Tongue (tissue), 1 donor: ENCODE measurements at regions not wholly inside any gene's neighbourhood (a gene's known extent, or its start where the extent isn't known, plus 50 kb on each side); places are given as distances from the start of the nearest gene placed in this dataset.
A peak's percentile ranks its signal among the peaks of the same experiment; 100 is the strongest.

Source experiments
- DNase-seq: peaks from one replicate; pipeline ENCODE4 v3.0.0-alpha.2; 2015

DNA sequence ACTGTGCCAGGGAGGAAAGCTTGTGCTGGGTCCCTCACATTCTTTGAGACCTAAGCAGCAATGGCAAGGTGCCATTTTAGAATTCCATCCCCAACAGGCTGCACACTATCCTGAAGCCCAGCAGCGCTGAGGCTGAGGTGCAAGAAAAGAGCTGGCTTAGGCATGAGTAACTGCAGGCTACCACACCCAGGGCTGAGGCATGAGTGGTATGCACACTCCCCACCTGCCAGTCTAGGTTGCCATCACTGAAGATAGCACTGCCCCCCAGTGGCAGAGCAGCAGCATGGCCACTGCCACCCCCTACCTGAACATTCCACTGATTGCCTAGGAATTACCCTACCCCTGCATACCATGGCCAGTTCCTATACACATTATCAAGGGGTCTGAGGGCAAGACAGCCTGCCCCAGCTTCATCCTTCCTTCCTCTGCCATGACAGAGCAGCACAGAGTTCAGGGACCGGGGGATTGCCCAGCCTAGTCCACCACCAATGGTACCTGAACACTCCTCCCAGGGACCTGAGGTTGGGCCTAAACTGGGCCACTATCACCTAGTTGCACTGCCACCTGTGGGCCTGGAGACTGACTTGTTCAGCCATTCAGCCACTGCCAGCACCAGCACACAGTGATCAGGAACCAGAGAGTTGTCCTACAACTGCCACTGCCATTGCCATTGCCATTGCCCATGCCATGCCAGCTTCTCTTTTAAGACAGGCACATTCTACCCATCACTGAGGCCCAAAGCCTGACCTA is 129.8 kb downstream of the SATB1 start:
- peak; percentile 58 for DNase-seq

DNA sequence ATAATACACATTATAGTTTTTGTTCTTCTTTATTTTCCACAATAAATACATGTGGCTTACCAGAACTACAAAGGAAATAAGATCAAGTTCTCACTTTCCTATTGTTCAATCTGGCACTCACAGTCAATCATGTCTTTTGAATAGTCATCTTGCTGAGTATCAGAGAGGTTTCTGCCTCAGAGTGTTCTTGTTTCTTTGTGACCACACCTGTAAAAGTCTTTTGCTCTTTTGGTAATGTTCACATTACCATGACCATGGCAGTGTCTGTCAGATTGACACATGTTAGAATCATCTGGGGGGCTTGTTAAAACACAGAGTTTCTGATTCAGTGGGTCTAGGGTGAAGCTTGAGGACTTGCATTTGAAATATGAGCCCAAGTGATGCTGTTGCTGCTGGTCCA is 135.0 kb downstream of the SATB1 start:
- DNase-seq: no peak

GRCh38 chr3:18288243-18288642 is 136.9 kb downstream of the SATB1 start:
- DNase-seq: no peak

DNA sequence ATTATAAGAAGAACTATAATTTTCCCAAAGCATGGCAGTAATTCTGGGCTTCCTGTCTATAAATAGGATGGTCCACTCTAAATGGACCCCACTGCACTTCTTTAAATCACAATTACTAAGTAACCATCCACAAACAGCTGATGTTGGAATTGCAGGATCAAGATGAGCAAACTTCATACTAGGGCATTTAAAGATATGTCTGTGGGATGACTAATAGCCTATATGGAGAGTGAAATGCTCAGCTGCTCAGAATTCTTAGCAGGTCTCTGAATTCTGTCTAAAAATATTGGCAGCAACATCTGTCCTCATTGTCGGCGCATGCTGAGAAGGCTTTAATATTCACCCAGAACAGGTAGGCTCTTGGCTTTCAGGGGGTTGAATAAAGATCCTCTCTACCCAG is 140.4 kb downstream of the SATB1 start:
- peak; percentile 22 for DNase-seq

DNA sequence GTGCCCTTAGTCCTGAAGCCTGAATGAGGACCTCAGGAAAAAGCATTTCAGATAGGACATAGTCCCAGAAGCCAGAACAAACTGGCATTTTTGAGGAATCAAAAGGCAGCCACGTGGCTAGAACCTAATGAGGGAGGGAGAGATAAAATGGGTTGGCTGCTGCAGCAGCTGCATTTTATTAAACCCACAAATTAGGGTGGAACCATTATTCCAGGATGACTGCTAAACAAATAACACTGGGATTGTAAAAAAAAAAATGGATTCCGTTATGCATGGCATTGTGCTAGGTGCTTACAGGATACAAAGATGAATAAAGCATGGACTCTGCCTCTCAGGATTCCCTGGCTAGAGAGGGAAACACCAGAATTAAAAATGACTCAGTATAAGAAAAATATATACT is 141.5 kb downstream of the SATB1 start:
- DNase-seq: no peak

- no peak for DNase-seq
Measured at GRCh38 chr3:18282507-18282906, 142.6 kb downstream of the SATB1 start.

- no peak for DNase-seq
Measured at GRCh38 chr3:18279226-18279737, 145.9 kb downstream of the SATB1 start.

- DNase-seq: no peak
Measured at GRCh38 chr3:18264853-18265252, 160.3 kb downstream of the SATB1 start.

DNA sequence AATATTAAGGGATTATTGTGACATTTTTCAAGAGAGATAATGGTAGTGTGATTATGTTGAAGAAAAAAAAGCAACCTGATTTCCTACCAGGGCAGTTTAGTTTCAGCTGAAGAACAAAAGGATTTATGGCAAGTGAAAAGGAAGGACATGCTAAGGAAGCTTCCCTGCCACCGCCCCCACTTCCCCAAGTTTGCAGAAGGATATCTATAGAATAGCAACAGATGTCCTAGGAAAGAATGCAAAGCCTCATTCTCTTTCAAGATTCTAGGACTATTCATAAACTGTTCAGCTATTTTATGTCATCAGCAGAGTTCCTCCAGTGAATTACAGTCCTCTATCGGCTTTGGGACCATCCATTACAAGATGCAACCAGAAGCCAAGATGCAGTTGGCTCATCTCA is 160.8 kb downstream of the SATB1 start:
- peak; percentile 3 for DNase-seq

- no peak for DNase-seq
Measured at GRCh38 chr3:18258492-18258891, 166.6 kb downstream of the SATB1 start.

DNA sequence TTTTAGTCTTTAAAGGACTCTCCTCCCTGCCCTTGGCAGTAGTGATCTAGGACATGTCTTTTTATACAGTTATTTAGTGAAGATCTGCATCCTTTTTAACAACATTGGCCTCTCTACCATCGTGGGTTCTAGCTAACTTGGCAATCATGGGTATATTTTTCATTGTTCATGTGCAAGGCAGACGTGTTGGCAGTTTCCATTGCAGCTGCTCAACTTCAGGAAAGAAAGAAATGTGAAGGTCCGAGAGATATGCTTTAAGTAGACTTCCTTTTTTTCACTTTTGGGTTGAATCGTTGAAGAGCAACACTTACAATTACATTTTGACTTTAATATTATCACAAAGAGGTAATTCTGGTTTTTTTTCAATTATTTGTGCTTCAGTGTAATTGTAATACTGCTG is 172.6 kb downstream of the SATB1 start:
- DNase-seq: no peak

DNA sequence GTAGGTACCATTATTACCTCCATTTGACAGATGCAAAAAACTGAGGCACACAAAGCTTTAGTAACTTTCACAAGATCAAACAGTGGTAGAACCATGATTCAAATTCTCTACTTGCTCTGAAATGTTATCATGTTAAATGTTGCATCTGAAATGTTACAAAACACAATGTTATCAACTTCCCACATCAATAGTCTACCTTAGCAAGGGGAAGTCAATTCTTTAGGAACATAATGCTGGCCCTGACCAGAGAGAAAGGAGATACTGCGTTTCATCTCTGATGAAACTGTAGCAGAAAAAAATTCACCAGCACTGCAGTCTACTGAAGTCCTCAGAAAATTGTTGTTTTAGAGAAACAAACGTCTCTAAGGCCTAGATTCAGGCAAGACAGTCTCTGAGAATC is 174.1 kb downstream of the SATB1 start:
- no peak for DNase-seq

- no peak for DNase-seq
Measured at GRCh38 chr3:18249126-18249525, 176.0 kb downstream of the SATB1 start.

GRCh38 chr3:18247776-18248310 is 177.3 kb downstream of the SATB1 start:
- DNase-seq: no peak

DNA sequence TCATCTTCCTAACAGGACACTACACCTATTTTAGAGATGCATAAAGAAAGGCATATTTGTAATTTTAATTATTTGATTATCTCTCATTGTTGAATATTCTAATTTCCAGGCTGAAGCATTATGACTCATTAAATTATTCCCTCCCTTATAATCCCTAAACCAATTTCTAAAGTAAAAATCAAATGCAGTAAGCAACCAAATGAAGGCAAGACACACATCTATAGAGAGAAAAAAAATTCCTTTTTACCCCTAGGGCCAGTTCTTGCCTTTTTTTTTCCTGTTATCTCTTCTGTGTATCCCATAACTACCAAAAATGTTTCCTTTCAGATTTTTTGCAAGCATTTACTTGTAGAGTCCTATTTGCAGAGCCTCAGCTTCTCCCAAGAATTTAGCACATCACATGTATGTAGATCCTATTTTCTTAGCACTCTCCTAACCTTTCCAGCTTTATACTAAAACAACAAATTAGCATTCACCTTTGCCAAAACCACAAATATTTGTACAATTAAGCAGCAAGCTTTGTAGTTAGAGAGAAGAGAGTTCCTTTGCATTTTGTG is 177.9 kb downstream of the SATB1 start:
- no peak for DNase-seq

DNA sequence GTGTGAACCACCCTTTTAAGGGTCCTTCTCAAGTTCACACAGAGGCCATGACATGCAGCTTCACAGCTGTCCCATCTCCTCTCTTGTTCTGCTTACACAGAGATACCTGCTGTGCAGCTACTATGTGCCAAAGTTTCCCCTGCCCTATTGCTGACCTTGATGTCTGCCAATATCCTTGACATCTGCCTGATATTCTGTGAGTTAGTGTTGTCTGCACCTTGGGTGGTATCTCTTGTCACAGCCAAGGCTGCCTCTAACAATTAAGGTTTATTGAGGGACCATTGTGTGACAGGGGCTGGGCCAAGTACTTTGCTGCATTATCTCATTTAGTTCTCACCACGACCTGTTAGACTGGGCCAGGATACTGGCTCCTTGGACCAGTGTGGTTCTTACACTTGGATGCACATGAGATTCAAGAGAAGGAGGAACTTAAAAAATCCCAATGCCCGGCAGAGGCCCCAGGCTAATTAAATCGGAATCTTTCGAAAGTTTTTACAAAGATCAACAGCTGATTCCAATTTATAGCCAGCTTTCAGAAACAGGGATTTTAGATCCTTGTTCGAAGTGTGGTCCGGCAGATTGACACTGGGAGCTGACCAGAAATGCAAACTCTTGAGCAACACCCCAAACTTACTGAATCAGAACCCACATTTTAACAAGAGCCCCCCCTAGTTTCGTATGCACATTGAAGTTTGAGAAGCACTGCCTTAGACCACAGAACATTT is 178.6 kb downstream of the SATB1 start:
- no peak for DNase-seq

DNA sequence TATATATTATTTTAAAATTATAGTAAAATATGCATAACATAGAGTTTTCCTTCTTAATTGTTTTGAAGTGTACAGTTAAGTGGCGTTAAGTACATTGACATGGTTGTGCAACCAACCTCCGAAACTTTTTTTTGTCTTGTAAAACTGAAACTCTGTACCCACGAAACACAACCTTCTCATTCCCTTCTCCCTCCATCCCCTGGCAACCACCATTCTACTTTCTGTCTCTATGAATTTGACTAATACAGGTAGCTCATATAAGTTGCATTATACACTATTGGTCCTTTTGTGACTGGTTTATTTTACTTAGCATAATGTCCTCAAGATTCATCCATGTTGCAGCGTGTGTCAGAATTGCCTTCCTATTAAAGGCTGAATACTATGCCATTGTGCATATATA is 179.4 kb downstream of the SATB1 start:
- no peak for DNase-seq

DNA sequence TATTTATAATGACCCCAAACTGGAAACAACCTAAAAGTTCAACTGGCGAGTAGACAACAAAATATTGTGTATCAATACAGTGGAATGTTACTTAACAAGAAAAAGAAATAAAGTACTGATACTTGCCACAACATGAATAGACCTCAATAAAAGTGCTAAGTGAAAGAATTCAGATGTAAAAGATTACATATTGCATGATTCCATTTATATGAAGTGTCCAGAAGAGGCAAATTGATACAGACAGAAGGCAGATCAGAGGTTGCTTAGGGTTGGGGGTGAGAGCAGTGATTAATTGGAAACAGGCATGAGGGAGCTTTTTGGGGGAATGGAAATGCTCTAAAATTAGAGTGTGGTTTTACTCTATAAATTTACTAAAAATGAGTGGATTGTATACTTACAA is 183.3 kb downstream of the SATB1 start:
- no peak for DNase-seq

GRCh38 chr3:18239674-18240073 is 185.5 kb downstream of the SATB1 start:
- DNase-seq: no peak

DNA sequence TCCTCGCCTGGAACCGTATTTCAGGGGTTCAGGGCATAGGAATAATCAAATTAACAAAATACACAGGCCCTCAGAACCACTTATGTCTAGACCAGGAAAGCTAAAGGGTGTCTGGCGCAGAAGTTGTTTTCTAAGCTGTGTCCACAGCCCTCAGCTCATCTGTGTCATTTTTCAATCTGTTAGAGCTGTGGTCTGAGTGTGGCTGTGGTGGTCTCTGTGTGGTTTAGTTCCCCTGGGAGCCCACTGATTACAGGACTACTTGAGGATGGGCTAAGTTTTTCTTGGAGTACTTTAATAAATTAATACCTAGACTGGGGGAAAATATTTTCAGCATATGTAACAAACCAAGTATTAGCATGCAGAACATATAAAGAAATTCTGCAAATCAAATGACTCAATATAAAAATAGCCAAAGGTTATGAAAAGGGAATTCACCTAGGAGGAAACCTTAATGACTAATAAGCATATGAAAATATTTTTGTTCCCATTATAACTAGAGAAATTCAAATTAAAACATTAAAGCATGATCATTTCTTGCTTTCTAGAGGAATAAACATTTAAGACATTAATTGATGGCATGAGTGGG is 186.3 kb downstream of the SATB1 start:
- DNase-seq: no peak

- no peak for DNase-seq
Measured at GRCh38 chr3:18238332-18238731, 186.8 kb downstream of the SATB1 start.

GRCh38 chr3:18237251-18238005 is 187.7 kb downstream of the SATB1 start:
- no peak for DNase-seq
